ENCODE measurements at regions not wholly inside any gene's neighbourhood (a gene's known extent, or its start where the extent isn't known, plus 50 kb on each side); places are given as distances from the start of the nearest gene placed in this dataset.

GRCh38 chr7:47091141-47091540 is 490.8 kb downstream of the TNS3 start:
- Histone ChIP-seq H3K79me2 (ENCODE audit: control insufficient read depth, insufficient read depth, low read length) (no peaks in the 10 kb centered on the region), H3K27ac (ENCODE audit: low read length in 2 of 2) (no peak overlapping the region), H3K4me2 (replicated peaks; ENCODE audit: low read depth, low read length, poor library complexity, severe bottlenecking) (no peak overlapping the region), H3K4me1 (ENCODE audit: control insufficient read depth in 2 of 2, insufficient read depth in 2 of 2, low read length in 2 of 2) (peaks cover 0 to 6% of the 10 kb centered on the region in 2 donors), H3K4me3 (ENCODE audit: control extremely low read depth in 1 of 5, extremely low read depth in 1 of 5, insufficient read depth in 1 of 5, low read depth in 2 of 5, low read length in 4 of 5) (no peak overlapping the region), H3K36me3 (replicated peaks in 1 of 2; ENCODE audit: control extremely low read depth in 1 of 2, control insufficient read depth in 1 of 2, extremely low read depth in 1 of 2, insufficient read depth in 2 of 2, low read length in 1 of 2) (no peaks in the 10 kb centered on the region), H3K9me3 (ENCODE audit: control extremely low read depth in 1 of 3, control insufficient read depth in 2 of 3, insufficient read depth in 1 of 3, low read length in 2 of 3) (no peaks in the 10 kb centered on the region), H3K27me3 (replicated peaks in 1 of 4; ENCODE audit: control extremely low read depth in 1 of 4, control insufficient read depth in 3 of 4, insufficient read depth in 4 of 4, low read length in 3 of 4) (no peaks in the 10 kb centered on the region), H2AFZ (ENCODE audit: insufficient read depth, low read depth, low read length, poor library complexity, severe bottlenecking) (no peak overlapping the region), H4K20me1 (ENCODE audit: control insufficient read depth, insufficient read depth, low read length, poor library complexity, severe bottlenecking) (no peaks in the 10 kb centered on the region), H3K9ac (ENCODE audit: low read length) (no peak overlapping the region)
- H3K27me3 Mint-ChIP-seq = peaks cover 5% of the 10 kb centered on the region
- intact Hi-C loops (cut with micrococcal nuclease) = no loop called here
- no peak overlapping the region for H3K27ac Mint-ChIP-seq
- TF ChIP-seq CTCF (IDR thresholded peaks at IDR 0.05) = no peak
- TF ChIP-seq EZH2 (IDR thresholded peaks at IDR 0.05; ENCODE audit: borderline replicate concordance, insufficient read depth, low read depth, low read length, poor library complexity, severe bottlenecking) = no peak
- CTCF ChIA-PET = no interaction called here
- H3K4me1 Mint-ChIP-seq = no peaks in the 10 kb centered on the region
- ATAC-seq (ENCODE audit: low read depth) = no peak
- no peak overlapping the region for H3K4me3 Mint-ChIP-seq
- DNase-seq = no peak
- H3K9me3 Mint-ChIP-seq (ENCODE audit: insufficient read depth) = no peaks in the 10 kb centered on the region
- 69% methylated on average over 3 of the region's 3 CpGs for WGBS (ENCODE audit: insufficient coverage)
- POLR2A ChIA-PET = no interaction called here

GRCh38 chr7:47089461-47089860 is 492.4 kb downstream of the TNS3 start:
- Histone ChIP-seq H3K79me2 (ENCODE audit: control insufficient read depth, insufficient read depth, low read length) (no peaks in the 10 kb centered on the region), H3K9ac (ENCODE audit: low read length) (no peak overlapping the region), H3K4me2 (replicated peaks; ENCODE audit: low read depth, low read length, poor library complexity, severe bottlenecking) (no peak overlapping the region), H3K9me3 (ENCODE audit: control extremely low read depth in 1 of 3, control insufficient read depth in 2 of 3, insufficient read depth in 1 of 3, low read length in 2 of 3) (no peaks in the 10 kb centered on the region), H4K20me1 (ENCODE audit: control insufficient read depth, insufficient read depth, low read length, poor library complexity, severe bottlenecking) (no peaks in the 10 kb centered on the region), H3K27me3 (replicated peaks in 1 of 4; ENCODE audit: control extremely low read depth in 1 of 4, control insufficient read depth in 3 of 4, insufficient read depth in 4 of 4, low read length in 3 of 4) (no peaks in the 10 kb centered on the region), H2AFZ (ENCODE audit: insufficient read depth, low read depth, low read length, poor library complexity, severe bottlenecking) (no peak overlapping the region), H3K4me1 (ENCODE audit: control insufficient read depth in 2 of 2, insufficient read depth in 2 of 2, low read length in 2 of 2) (peaks cover 0 to 6% of the 10 kb centered on the region in 2 donors), H3K4me3 (ENCODE audit: control extremely low read depth in 1 of 5, extremely low read depth in 1 of 5, insufficient read depth in 1 of 5, low read depth in 2 of 5, low read length in 4 of 5) (no peak overlapping the region), H3K27ac (ENCODE audit: low read length in 2 of 2) (no peak overlapping the region), H3K36me3 (replicated peaks in 1 of 2; ENCODE audit: control extremely low read depth in 1 of 2, control insufficient read depth in 1 of 2, extremely low read depth in 1 of 2, insufficient read depth in 2 of 2, low read length in 1 of 2) (no peaks in the 10 kb centered on the region)
- Mint-ChIP-seq H3K27ac (no peak overlapping the region), H3K9me3 (ENCODE audit: insufficient read depth) (no peaks in the 10 kb centered on the region), H3K27me3 (peaks cover 5% of the 10 kb centered on the region), H3K4me3 (no peak overlapping the region), H3K4me1 (no peaks in the 10 kb centered on the region)
- CTCF ChIA-PET = no interaction called here
- TF ChIP-seq EZH2 (IDR thresholded peaks at IDR 0.05; ENCODE audit: borderline replicate concordance, insufficient read depth, low read depth, low read length, poor library complexity, severe bottlenecking) (no peak), CTCF (IDR thresholded peaks at IDR 0.05) (no peak)
- 81% methylated on average over 3 of the region's 6 CpGs for WGBS (ENCODE audit: insufficient coverage)
- intact Hi-C loops (cut with micrococcal nuclease) = loop anchor here (1.0 kb wide), 1 partner anchor 1172 kb away; no protein-coding TSS in a partner anchor
- ATAC-seq (ENCODE audit: low read depth) = no peak
- POLR2A ChIA-PET = no interaction called here
- DNase-seq = no peak
